Progenitor cell of endocrine pancreas (in vitro differentiated cells): ENCODE measurements at regions not wholly inside any gene's neighbourhood (a gene's known extent, or its start where the extent isn't known, plus 50 kb on each side); places are given as distances from the start of the nearest gene placed in this dataset.

Source experiments
- DNase-seq: peaks from one replicate; pipeline ENCODE4 v3.0.0; 2021; ENCODE audit warnings: low spot score; ENCODE audit not compliant: unreplicated experiment
- H3K27ac Mint-ChIP-seq: 2 replicates; pipeline ENCODE4 v1.8.0; 2021; ENCODE audit warnings: mild to moderate bottlenecking, moderate library complexity, mixed read lengths
- H3K27me3 Mint-ChIP-seq: 2 replicates; pipeline ENCODE4 v1.8.0; 2021; ENCODE audit warnings: mixed read lengths
- H3K36me3 Mint-ChIP-seq: 2 replicates; pipeline ENCODE4 v1.8.0; 2022; ENCODE audit warnings: mixed read lengths; ENCODE audit not compliant: insufficient read depth
- H3K4me1 Mint-ChIP-seq: 2 replicates; pipeline ENCODE4 v1.8.0; 2021; ENCODE audit warnings: low read depth, mixed read lengths
- H3K4me3 Mint-ChIP-seq: 2 replicates; pipeline ENCODE4 v1.8.0; 2021; ENCODE audit warnings: low read depth, mild to moderate bottlenecking, moderate library complexity, mixed read lengths
- H3K9me3 Mint-ChIP-seq: 2 replicates; pipeline ENCODE4 v1.8.0; 2021; ENCODE audit warnings: low read depth, mixed read lengths
- CTCF ChIP-seq: fragments of 200-600 bp; sonication (generic); IDR thresholded peaks from one replicate; pipeline ENCODE4 v1.5.0; 2021; ENCODE audit warnings: antibody characterized with exemption, mild to moderate bottlenecking; ENCODE audit not compliant: unreplicated experiment

DNA sequence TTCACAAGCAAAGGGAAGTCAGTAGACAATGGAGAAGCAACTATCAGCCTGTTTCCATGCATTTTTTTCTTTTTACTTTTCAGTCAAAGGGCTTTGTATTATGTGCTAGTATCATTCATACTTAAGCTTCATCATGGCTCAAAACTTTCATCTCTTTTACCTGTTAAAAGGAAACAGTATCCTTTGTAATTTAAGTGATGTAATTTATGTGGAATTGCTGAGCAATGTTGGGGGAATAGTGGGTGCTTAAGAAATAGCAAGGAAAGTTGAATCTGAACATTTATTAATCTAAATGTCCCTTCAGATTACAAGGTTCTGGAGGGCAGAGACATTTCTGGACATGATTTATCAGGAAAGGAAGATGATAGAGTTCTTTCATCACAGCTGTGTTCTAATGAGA, 915.3 kb downstream of the VRK1 start:
- Mint-ChIP-seq H3K27me3 (no peaks in the 10 kb centered on the region), H3K4me3 (no peak overlapping the region), H3K4me1 (no peaks in the 10 kb centered on the region), H3K36me3 (no peaks in the 10 kb centered on the region), H3K9me3 (no peaks in the 10 kb centered on the region), H3K27ac (no peak overlapping the region)
- TF ChIP-seq CTCF, result no peak
- DNase-seq, result no peak

DNA sequence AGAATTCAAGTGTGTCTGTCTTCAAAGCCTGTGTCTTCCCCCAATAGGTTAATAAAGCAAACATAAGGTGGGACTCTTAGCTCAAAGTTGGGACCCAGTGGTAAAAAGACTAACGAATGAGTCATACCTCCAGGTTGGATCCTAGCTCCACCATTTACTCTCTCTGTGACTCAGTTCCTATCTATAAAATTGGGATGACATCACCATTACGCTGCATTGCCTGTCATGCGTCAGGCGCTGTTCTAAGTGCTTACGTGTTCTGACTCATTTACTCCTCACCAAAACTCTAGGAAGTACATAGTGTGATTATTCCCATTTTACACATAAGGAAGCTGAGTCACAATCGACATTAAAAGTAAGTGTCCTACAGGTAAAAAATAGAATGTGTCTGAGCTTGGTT, 915.8 kb downstream of the VRK1 start:
- no peaks in the 10 kb centered on the region for H3K27me3 Mint-ChIP-seq
- H3K4me3 Mint-ChIP-seq, result no peak overlapping the region
- H3K27ac Mint-ChIP-seq, result no peak overlapping the region
- no peak for DNase-seq
- TF ChIP-seq CTCF, result no peak
- no peaks in the 10 kb centered on the region for H3K36me3 Mint-ChIP-seq
- no peaks in the 10 kb centered on the region for H3K9me3 Mint-ChIP-seq
- no peaks in the 10 kb centered on the region for H3K4me1 Mint-ChIP-seq

- peaks cover 8% of the 10 kb centered on the region for H3K27me3 Mint-ChIP-seq
Observed at GRCh38 chr14:97718886-97719442, 921.8 kb downstream of the VRK1 start.

DNA sequence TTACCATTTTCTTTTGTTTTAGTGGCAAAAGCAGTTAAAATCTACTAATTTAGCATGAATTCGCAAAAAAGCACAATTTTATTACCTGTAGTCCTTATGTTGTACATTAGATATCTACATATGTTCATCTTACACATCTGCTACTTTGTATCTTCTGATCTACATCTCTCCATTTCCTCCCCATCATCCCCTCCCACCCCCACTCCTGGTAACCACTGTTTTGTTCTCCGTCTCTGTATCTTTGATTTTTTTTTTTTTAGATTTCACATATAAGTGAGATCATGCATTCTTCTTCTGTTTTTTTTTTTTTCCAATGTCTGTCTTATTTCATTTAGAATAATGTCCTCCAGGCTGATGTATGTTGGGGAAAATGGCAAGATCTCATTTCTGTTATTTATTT, 922.7 kb downstream of the VRK1 start:
- DNase-seq, result no peak
- H3K27ac Mint-ChIP-seq, result no peak overlapping the region
- H3K27me3 Mint-ChIP-seq, result peaks cover 14% of the 10 kb centered on the region
- H3K9me3 Mint-ChIP-seq, result no peaks in the 10 kb centered on the region
- no peak for TF ChIP-seq CTCF
- H3K4me1 Mint-ChIP-seq, result peaks cover 2% of the 10 kb centered on the region
- no peak overlapping the region for H3K4me3 Mint-ChIP-seq
- no peaks in the 10 kb centered on the region for H3K36me3 Mint-ChIP-seq

More at GRCh38 chr14:97718886-97719442, 921.8 kb downstream of the VRK1 start:
- TF ChIP-seq CTCF, result no peak
- no peaks in the 10 kb centered on the region for H3K4me1 Mint-ChIP-seq
- DNase-seq, result no peak
- H3K9me3 Mint-ChIP-seq, result no peaks in the 10 kb centered on the region
- H3K4me3 Mint-ChIP-seq, result no peak overlapping the region
- no peak overlapping the region for H3K27ac Mint-ChIP-seq
- H3K36me3 Mint-ChIP-seq, result no peaks in the 10 kb centered on the region

DNA sequence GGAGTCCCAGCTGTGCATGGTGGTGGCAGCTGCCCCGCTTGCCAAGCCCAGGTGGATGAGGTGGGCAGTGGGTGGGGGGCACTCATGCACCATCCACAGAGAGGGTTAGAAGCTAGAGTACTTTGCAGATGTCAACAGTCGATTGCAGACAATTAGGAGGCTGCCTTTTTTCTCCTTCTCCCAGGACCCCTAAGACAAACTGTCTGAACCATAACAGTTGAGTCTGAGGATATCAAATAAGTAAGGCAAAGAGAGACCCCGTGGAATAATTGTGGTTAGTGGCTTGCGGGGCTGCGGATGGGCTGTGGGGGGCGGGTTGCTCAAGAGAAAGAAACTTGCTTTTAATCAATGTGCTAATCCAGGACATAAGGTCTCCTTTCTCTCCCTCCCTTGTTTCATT, 926.2 kb downstream of the VRK1 start:
- peaks cover 14% of the 10 kb centered on the region for H3K27me3 Mint-ChIP-seq
- no peak overlapping the region for H3K27ac Mint-ChIP-seq
- H3K4me3 Mint-ChIP-seq, result no peak overlapping the region
- H3K36me3 Mint-ChIP-seq, result no peaks in the 10 kb centered on the region
- TF ChIP-seq CTCF, result no peak
- peaks cover 2% of the 10 kb centered on the region for H3K4me1 Mint-ChIP-seq
- no peak for DNase-seq
- H3K9me3 Mint-ChIP-seq, result no peaks in the 10 kb centered on the region
